Chondrocyte (in vitro differentiated cells): ENCODE measurements at regions not wholly inside any gene's neighbourhood (a gene's known extent, or its start where the extent isn't known, plus 50 kb on each side); places are given as distances from the start of the nearest gene placed in this dataset.

ENCODE experiments used
- DNase-seq: peaks from one replicate; pipeline ENCODE4 v3.0.0; 2021; ENCODE audit warnings: mixed read lengths, low spot score
- H3K27ac Mint-ChIP-seq: one replicate; pipeline ENCODE4 v1.8.0; 2021; ENCODE audit warnings: mild to moderate bottlenecking, moderate library complexity, mixed read lengths; ENCODE audit not compliant: unreplicated experiment
- H3K27me3 Mint-ChIP-seq: 2 replicates; pipeline ENCODE4 v1.8.0; 2021; ENCODE audit warnings: low read depth, mixed read lengths
- H3K36me3 Mint-ChIP-seq: 2 replicates; pipeline ENCODE4 v1.8.0; 2021; ENCODE audit warnings: low read depth, mixed read lengths
- H3K4me1 Mint-ChIP-seq: 2 replicates; pipeline ENCODE4 v1.8.0; 2021; ENCODE audit warnings: low read depth, mild to moderate bottlenecking, mixed read lengths
- H3K4me3 Mint-ChIP-seq: one replicate; pipeline ENCODE4 v1.8.0; 2021; ENCODE audit warnings: mild to moderate bottlenecking, moderate library complexity, mixed read lengths; ENCODE audit not compliant: unreplicated experiment
- H3K9me3 Mint-ChIP-seq: 2 replicates; pipeline ENCODE4 v1.8.0; 2021; ENCODE audit warnings: low read depth, mixed read lengths
- TF ChIP-seq, protein P1 (sequence below): fragments of 200-600 bp; sonication (generic); IDR thresholded peaks from 2 replicates; pipeline ENCODE4 v1.5.0; 2021; ENCODE audit warnings: antibody characterized with exemption, mild to moderate bottlenecking, moderate library complexity

DNA sequence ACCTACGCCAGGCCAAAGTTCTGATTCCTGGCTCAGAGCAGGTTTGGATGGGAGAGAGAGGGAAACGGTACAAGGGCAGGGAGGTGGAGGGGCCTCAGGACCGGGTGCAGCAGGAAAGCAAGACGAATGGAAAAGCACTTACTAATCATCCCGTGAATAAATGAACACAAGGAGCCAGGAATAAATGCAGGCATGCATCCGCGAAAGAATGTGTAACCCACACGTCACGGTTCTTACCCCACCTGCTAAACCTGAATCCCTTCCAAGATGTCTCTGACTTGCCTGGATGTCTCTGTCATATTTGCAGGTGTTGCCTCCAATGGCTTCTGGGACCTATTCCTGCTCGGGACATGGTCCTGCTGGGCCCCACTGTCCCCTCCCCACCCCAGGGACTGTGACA is 335.2 kb upstream of the RNF32 start:
- Mint-ChIP-seq H3K27me3 (no peaks in the 10 kb centered on the region), H3K9me3 (peaks cover 11% of the 10 kb centered on the region), H3K27ac (no peak overlapping the region), H3K4me1 (no peaks in the 10 kb centered on the region), H3K4me3 (no peak overlapping the region), H3K36me3 (no peaks in the 10 kb centered on the region)
- DNase-seq = no peak
- TF ChIP-seq, protein P1, sequence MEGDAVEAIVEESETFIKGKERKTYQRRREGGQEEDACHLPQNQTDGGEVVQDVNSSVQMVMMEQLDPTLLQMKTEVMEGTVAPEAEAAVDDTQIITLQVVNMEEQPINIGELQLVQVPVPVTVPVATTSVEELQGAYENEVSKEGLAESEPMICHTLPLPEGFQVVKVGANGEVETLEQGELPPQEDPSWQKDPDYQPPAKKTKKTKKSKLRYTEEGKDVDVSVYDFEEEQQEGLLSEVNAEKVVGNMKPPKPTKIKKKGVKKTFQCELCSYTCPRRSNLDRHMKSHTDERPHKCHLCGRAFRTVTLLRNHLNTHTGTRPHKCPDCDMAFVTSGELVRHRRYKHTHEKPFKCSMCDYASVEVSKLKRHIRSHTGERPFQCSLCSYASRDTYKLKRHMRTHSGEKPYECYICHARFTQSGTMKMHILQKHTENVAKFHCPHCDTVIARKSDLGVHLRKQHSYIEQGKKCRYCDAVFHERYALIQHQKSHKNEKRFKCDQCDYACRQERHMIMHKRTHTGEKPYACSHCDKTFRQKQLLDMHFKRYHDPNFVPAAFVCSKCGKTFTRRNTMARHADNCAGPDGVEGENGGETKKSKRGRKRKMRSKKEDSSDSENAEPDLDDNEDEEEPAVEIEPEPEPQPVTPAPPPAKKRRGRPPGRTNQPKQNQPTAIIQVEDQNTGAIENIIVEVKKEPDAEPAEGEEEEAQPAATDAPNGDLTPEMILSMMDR = no peak

DNA sequence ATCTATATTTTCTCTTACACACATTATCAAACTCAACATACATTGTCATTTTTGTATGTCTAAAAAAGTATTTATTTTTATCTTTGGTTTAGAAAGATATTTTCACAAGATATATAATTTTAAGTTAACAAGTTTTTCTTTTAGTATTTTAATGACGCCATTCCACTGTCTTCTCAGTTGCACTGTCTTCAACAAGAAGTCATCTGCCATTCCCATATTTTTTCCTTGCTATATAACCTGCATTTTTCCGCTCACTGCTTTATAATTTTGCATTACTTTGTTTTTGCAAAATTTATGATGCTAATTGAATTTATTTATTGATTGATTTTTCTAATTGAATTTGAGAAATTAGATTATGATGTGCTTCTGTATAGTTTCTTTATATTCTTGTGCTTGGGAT is 357.8 kb upstream of the RNF32 start:
- H3K9me3 Mint-ChIP-seq = peaks cover 33% of the 10 kb centered on the region
- no peaks in the 10 kb centered on the region for H3K27me3 Mint-ChIP-seq
- TF ChIP-seq, protein P1 = no peak
- no peaks in the 10 kb centered on the region for H3K36me3 Mint-ChIP-seq
- no peaks in the 10 kb centered on the region for H3K4me1 Mint-ChIP-seq
- H3K4me3 Mint-ChIP-seq = no peak overlapping the region
- no peak for DNase-seq
- no peak overlapping the region for H3K27ac Mint-ChIP-seq

DNA sequence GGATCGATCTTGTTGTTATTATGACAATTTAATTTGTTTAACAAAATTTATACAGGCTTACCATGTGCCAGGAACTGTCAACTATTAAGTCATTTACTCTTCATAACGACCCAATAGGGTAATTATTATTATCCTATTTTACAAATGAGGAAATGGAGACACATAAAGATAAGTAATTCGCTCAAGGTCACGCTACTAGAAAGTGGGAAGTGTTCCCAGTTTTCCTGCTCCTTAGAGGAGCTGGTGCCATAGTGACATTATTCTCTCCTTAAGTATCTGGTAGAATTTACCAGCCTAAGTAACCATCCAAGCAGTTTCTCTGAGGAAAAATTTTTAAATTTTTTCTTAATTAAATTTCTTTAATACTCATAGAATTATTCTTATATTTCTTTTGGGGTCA is 360.9 kb upstream of the RNF32 start:
- Mint-ChIP-seq H3K36me3 (no peaks in the 10 kb centered on the region), H3K9me3 (peaks cover 23% of the 10 kb centered on the region), H3K4me3 (no peak overlapping the region), H3K27ac (no peak overlapping the region), H3K27me3 (no peaks in the 10 kb centered on the region), H3K4me1 (no peaks in the 10 kb centered on the region)
- no peak for DNase-seq
- TF ChIP-seq, protein P1 = no peak

DNA sequence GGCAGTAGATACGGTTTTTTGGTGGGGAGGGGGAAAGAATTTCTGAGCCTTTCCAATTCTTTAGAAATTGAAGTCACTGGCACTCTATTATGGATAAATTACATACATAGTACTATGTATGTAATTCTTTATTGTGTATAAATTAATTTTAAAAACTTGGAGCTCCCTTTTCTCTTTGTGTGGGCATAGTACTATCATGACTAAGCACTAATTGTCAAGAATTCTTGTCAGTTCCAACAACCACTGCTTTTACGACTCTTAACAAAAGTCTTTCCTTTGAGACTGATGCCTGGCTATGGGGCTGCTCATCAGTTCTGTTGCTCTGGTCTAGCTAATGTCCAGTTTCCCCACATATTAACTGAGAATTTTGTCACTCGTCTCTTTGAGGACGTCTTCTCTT is 365.3 kb upstream of the RNF32 start:
- H3K9me3 Mint-ChIP-seq = peaks cover 2% of the 10 kb centered on the region
- peaks cover 1% of the 10 kb centered on the region for H3K27me3 Mint-ChIP-seq
- H3K27ac Mint-ChIP-seq = no peak overlapping the region
- H3K4me3 Mint-ChIP-seq = no peak overlapping the region
- TF ChIP-seq, protein P1 = no peak
- no peak for DNase-seq
- H3K4me1 Mint-ChIP-seq = no peaks in the 10 kb centered on the region
- H3K36me3 Mint-ChIP-seq = no peaks in the 10 kb centered on the region

DNA sequence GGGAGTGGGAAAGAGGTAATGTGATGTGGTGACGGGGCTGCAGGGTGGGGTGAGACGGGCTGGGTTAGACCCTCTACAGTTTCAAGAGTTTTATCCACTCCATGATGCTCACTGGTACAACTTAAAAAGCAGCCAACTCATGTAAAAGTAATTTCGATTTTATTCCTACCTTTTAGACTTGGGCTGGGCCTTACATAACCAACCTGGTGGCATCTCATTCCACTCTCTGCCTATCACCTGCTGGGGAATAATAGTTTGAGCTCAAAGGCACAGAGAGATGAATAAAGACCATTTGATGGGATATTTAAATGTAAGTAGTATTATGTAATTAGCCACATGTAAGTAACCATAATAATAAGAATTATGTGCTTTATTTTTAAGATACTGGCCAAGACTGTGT is 366.0 kb upstream of the RNF32 start:
- Mint-ChIP-seq H3K4me1 (no peaks in the 10 kb centered on the region), H3K4me3 (no peak overlapping the region), H3K27ac (no peak overlapping the region), H3K36me3 (no peaks in the 10 kb centered on the region), H3K9me3 (peaks cover 2% of the 10 kb centered on the region), H3K27me3 (peaks cover 1% of the 10 kb centered on the region)
- DNase-seq = no peak
- TF ChIP-seq, protein P1 = no peak
